H9 (cell line): ENCODE measurements at regions not wholly inside any gene's neighbourhood (a gene's known extent, or its start where the extent isn't known, plus 50 kb on each side); places are given as distances from the start of the nearest gene placed in this dataset.

Source experiments
- DNase-seq: peaks from one replicate; pipeline ENCODE4 v3.0.0-alpha.2; 2017
- H2AFZ ChIP-seq: one replicate; pipeline ENCODE4 v1.6.1; 2013; ENCODE audit warnings: mild to moderate bottlenecking, low read length, control low read depth, moderate library complexity
- H2AK5ac ChIP-seq: 2 replicates; pipeline ENCODE4 v1.6.1; 2013; ENCODE audit warnings: low read length, control low read depth, mixed read lengths; ENCODE audit not compliant: insufficient read length
- H2BK120ac ChIP-seq: one replicate; pipeline ENCODE4 v1.6.1; 2013; ENCODE audit warnings: low read depth, mild to moderate bottlenecking, low read length, control low read depth, inconsistent platforms; ENCODE audit not compliant: poor library complexity, severe bottlenecking
- H2BK12ac ChIP-seq: 2 replicates; pipeline ENCODE4 v1.6.1; 2013; ENCODE audit warnings: low read length, control low read depth, mixed read lengths, low read depth; ENCODE audit not compliant: insufficient read length
- H2BK15ac ChIP-seq: 2 replicates; pipeline ENCODE4 v1.6.1; 2013; ENCODE audit warnings: low read depth, low read length, control low read depth
- H2BK20ac ChIP-seq: one replicate; pipeline ENCODE4 v1.6.1; 2013; ENCODE audit warnings: low read depth, mild to moderate bottlenecking, low read length, control low read depth, inconsistent platforms; ENCODE audit not compliant: poor library complexity, severe bottlenecking
- H2BK5ac ChIP-seq: 2 replicates; pipeline ENCODE4 v1.6.1; 2013; ENCODE audit warnings: low read length, control low read depth, mixed read lengths; ENCODE audit not compliant: insufficient read length
- H3K14ac ChIP-seq: 2 replicates; pipeline ENCODE4 v1.6.1; 2013; ENCODE audit warnings: low read length, control low read depth; ENCODE audit not compliant: insufficient read depth
- H3K18ac ChIP-seq: 2 replicates; pipeline ENCODE4 v1.6.1; 2013; ENCODE audit warnings: low read depth, mild to moderate bottlenecking, mixed read lengths, low read length, control low read depth; ENCODE audit not compliant: insufficient read length
- H3K23ac ChIP-seq: 2 replicates; pipeline ENCODE4 v1.6.1; 2013; ENCODE audit warnings: low read length, control low read depth, mixed read lengths, low read depth; ENCODE audit not compliant: insufficient read length
- H3K23me2 ChIP-seq: 2 replicates; pipeline ENCODE4 v1.6.1; 2013; ENCODE audit warnings: low read depth, mild to moderate bottlenecking, mixed read lengths, low read length, control low read depth; ENCODE audit not compliant: insufficient read length, poor library complexity, severe bottlenecking
- H3K27ac ChIP-seq: 2 replicates; pipeline ENCODE4 v1.5.1; 2013; ENCODE audit warnings: low read length, control low read depth, mixed read lengths, low read depth; ENCODE audit not compliant: insufficient read length
- H3K27me3 ChIP-seq: 2 replicates; pipeline ENCODE4 v1.6.1; 2013; ENCODE audit warnings: low read length, control low read depth, inconsistent platforms; ENCODE audit not compliant: insufficient read depth
- H3K4ac ChIP-seq: 2 replicates; pipeline ENCODE4 v1.6.1; 2013; ENCODE audit warnings: low read depth, mild to moderate bottlenecking, control low read depth, inconsistent platforms, low read length, moderate library complexity
- H3K4me1 ChIP-seq: 2 replicates; pipeline ENCODE4 v1.6.1; 2013; ENCODE audit warnings: low read length, control low read depth, inconsistent platforms; ENCODE audit not compliant: insufficient read depth
- H3K4me2 ChIP-seq: 2 replicates; pipeline ENCODE4 v1.6.1; 2013; ENCODE audit warnings: low read length, control low read depth, mixed read lengths; ENCODE audit not compliant: insufficient read length, insufficient read depth
- H3K56ac ChIP-seq: 2 replicates; pipeline ENCODE4 v1.6.1; 2013; ENCODE audit warnings: low read depth, mild to moderate bottlenecking, mixed read lengths, low read length, control low read depth; ENCODE audit not compliant: insufficient read length
- H3K79me1 ChIP-seq: 2 replicates; pipeline ENCODE4 v1.6.1; 2013; ENCODE audit warnings: low read depth, mild to moderate bottlenecking, moderate library complexity, low read length, control low read depth, inconsistent platforms; ENCODE audit not compliant: insufficient read depth, poor library complexity, severe bottlenecking
- H3K79me2 ChIP-seq: 2 replicates; pipeline ENCODE4 v1.6.1; 2013; ENCODE audit warnings: low read length, control low read depth, inconsistent platforms; ENCODE audit not compliant: insufficient read depth
- H3K9ac ChIP-seq: 2 replicates; pipeline ENCODE4 v1.6.1; 2013; ENCODE audit warnings: low read length, control low read depth, mixed read lengths; ENCODE audit not compliant: insufficient read length; ENCODE audit errors: extremely low read depth
- H3K9me3 ChIP-seq: one replicate; pipeline ENCODE4 v1.6.1; 2013; ENCODE audit warnings: low read depth, low read length, inconsistent platforms; ENCODE audit not compliant: control insufficient read depth
- H3T11ph ChIP-seq: one replicate; pipeline ENCODE4 v1.6.1; 2013; ENCODE audit warnings: mild to moderate bottlenecking, low read length, control low read depth, inconsistent platforms
- H4K20me1 ChIP-seq: one replicate; pipeline ENCODE4 v1.6.1; 2013; ENCODE audit not compliant: control insufficient read depth, insufficient read length, insufficient read depth
- H4K5ac ChIP-seq: 2 replicates; pipeline ENCODE4 v1.6.1; 2013; ENCODE audit warnings: low read depth, mild to moderate bottlenecking, mixed read lengths, low read length, control low read depth; ENCODE audit not compliant: insufficient read length
- H4K8ac ChIP-seq: replicated peaks from 2 replicates; pipeline ENCODE4 v1.6.1; 2013; ENCODE audit warnings: low read length, control low read depth, mixed read lengths, low read depth; ENCODE audit not compliant: insufficient read length
- H4K91ac ChIP-seq: 2 replicates; pipeline ENCODE4 v1.6.1; 2013; ENCODE audit warnings: low read depth, mild to moderate bottlenecking, moderate library complexity, mixed read lengths, low read length, control low read depth; ENCODE audit not compliant: insufficient read length
- H3K27ac Mint-ChIP-seq, 3 experiments: 2 replicates in 2 of 3; 3 replicates in 1 of 3; pipeline ENCODE4 v1.8.0; 2020 to 2021; ENCODE audit warnings: mixed read lengths in 3 of 3, mild to moderate bottlenecking in 1 of 3, moderate library complexity in 1 of 3
- H3K27me3 Mint-ChIP-seq: 2 replicates; pipeline ENCODE4 v1.8.0; 2021; ENCODE audit warnings: low read depth, mild to moderate bottlenecking, moderate library complexity, mixed read lengths
- H3K36me3 Mint-ChIP-seq, 3 experiments: 2 replicates in 2 of 3; 3 replicates in 1 of 3; pipeline ENCODE4 v1.8.0; 2020 to 2021; ENCODE audit warnings: low read depth in 3 of 3, mixed read lengths in 3 of 3; ENCODE audit not compliant: insufficient read depth in 1 of 3
- H3K4me1 Mint-ChIP-seq, 2 experiments: 2 replicates each; pipeline ENCODE4 v1.8.0; 2020; ENCODE audit warnings: mixed read lengths in 2 of 2
- H3K4me3 Mint-ChIP-seq, 2 experiments: 2 replicates in 1 of 2; 3 replicates in 1 of 2; pipeline ENCODE4 v1.8.0; 2020 to 2021; ENCODE audit warnings: mild to moderate bottlenecking in 2 of 2, mixed read lengths in 2 of 2, moderate library complexity in 1 of 2
- H3K9me3 Mint-ChIP-seq, 2 experiments: 2 replicates in 1 of 2; 3 replicates in 1 of 2; pipeline ENCODE4 v1.8.0; 2020; ENCODE audit warnings: mild to moderate bottlenecking in 2 of 2, mixed read lengths in 2 of 2, moderate library complexity in 1 of 2
- CTCF ChIP-seq: fragments of 200-600 bp; sonication (generic); conservative IDR thresholded peaks from 3 replicates; pipeline ENCODE4 v1.8.0; 2021; ENCODE audit warnings: antibody characterized with exemption, mild to moderate bottlenecking
- WGBS: extraction: QIAGEN DNeasy Blood & Tissue Kit; methylation state at CpG from one replicate; pipeline ENCODE4 v1.1.7; 2013; ENCODE audit warnings: missing lambda C conversion rate, low lambda C conversion rate, mixed read lengths; ENCODE audit not compliant: insufficient read length; ENCODE audit errors: extremely low coverage; 5-methylcytosine and 5-hydroxymethylcytosine counted together

GRCh38 chr18:41034413-41034812, 920.6 kb upstream of the PIK3C3 start:
- Histone ChIP-seq H3K9ac (no peak overlapping the region), H3K14ac (no peak overlapping the region), H3K9me3 (no peaks in the 10 kb centered on the region), H3K27ac (no peak overlapping the region), H3K4me1 (no peaks in the 10 kb centered on the region), H3K79me2 (no peaks in the 10 kb centered on the region), H3K18ac (no peak overlapping the region), H4K20me1 (no peaks in the 10 kb centered on the region), H3K4ac (no peak overlapping the region), H3K27me3 (no peaks in the 10 kb centered on the region), H3K4me2 (no peak overlapping the region), H2BK15ac (no peak overlapping the region), H3K23ac (no peak overlapping the region), H3K56ac (no peak overlapping the region), H2AK5ac (no peak overlapping the region), H4K8ac (no peak overlapping the region), H3K79me1 (no peaks in the 10 kb centered on the region), H2BK5ac (no peak overlapping the region), H2BK20ac (no peak overlapping the region), H2BK120ac (no peak overlapping the region), H2AFZ (no peak overlapping the region), H3T11ph (no peak overlapping the region), H2BK12ac (no peak overlapping the region), H4K5ac (no peak overlapping the region), H3K23me2 (no peaks in the 10 kb centered on the region), H4K91ac (no peak overlapping the region)
- no peaks in the 10 kb centered on the region for H3K27me3 Mint-ChIP-seq
- no peaks in the 10 kb centered on the region for H3K4me1 Mint-ChIP-seq
- WGBS: no CpG with 5 or more reads among the region's 2 CpGs
- H3K4me3 Mint-ChIP-seq: no peak overlapping the region
- no peak for DNase-seq
- no peaks in the 10 kb centered on the region for H3K9me3 Mint-ChIP-seq
- TF ChIP-seq CTCF: no peak
- no peaks in the 10 kb centered on the region for H3K36me3 Mint-ChIP-seq
- H3K27ac Mint-ChIP-seq: no peak overlapping the region
